ENCODE measurements at regions not wholly inside any gene's neighbourhood (a gene's known extent, or its start where the extent isn't known, plus 50 kb on each side); places are given as distances from the start of the nearest gene placed in this dataset.

- Histone ChIP-seq H2BK15ac (ENCODE audit: low read length) (0 out of 2 replicates have a peak overlapping the region, but pooled peaks have one; percentile 29), H2BK5ac (ENCODE audit: low read depth, low read length) (no peak overlapping the region), H3K9ac (replicated peaks in 1 of 4; ENCODE audit: extremely low read depth in 1 of 4, low read depth in 3 of 4, low read length in 3 of 4) (no peak overlapping the region), H2BK12ac (ENCODE audit: low read depth, low read length) (no peak overlapping the region), H3K14ac (ENCODE audit: insufficient read length) (no peak overlapping the region), H3K36me3 (ENCODE audit: control insufficient read depth in 2 of 4, insufficient read depth in 4 of 4, low read length in 3 of 4) (no peaks in the 10 kb centered on the region), H2AK5ac (ENCODE audit: low read depth, low read length) (no peak overlapping the region), H2AFZ (ENCODE audit: low read length) (peak overlapping the region; percentile 85; the same call in 1 of the 2 replicates), H3K79me1 (ENCODE audit: low read depth, low read length) (no peaks in the 10 kb centered on the region), H3K4me3 (ENCODE audit: extremely low read depth in 1 of 4, insufficient read depth in 2 of 4, low read depth in 3 of 4, low read length in 4 of 4) (no peak overlapping the region), H3K27me3 (replicated peaks in 1 of 4; ENCODE audit: control insufficient read depth in 3 of 4, extremely low read depth in 1 of 4, insufficient read depth in 3 of 4, low read length in 3 of 4) (no peaks in the 10 kb centered on the region), H2BK20ac (ENCODE audit: low read length) (no peak overlapping the region), H3K56ac (replicated peaks; ENCODE audit: insufficient read length, low read depth, low read length) (no peak overlapping the region), H3K4ac (replicated peaks; ENCODE audit: insufficient read length, low read depth, low read length) (no peak overlapping the region), H3K23ac (ENCODE audit: insufficient read length) (no peak overlapping the region), H4K20me1 (replicated peaks in 1 of 2; ENCODE audit: control insufficient read depth in 1 of 2, insufficient read depth in 2 of 2, low read length in 2 of 2) (no peaks in the 10 kb centered on the region), H3K9me3 (ENCODE audit: insufficient read depth in 2 of 2, low read depth in 1 of 2, low read length in 1 of 2) (no peaks in the 10 kb centered on the region; a peak in 1 of 4 replicates), H3K4me2 (ENCODE audit: insufficient read depth in 1 of 2, low read depth in 2 of 2, low read length in 2 of 2) (no peak overlapping the region), H4K91ac (replicated peaks; ENCODE audit: insufficient read length, low read length) (no peak overlapping the region), H2BK120ac (replicated peaks; ENCODE audit: low read depth, low read length) (no peak overlapping the region), H4K8ac (ENCODE audit: extremely low read depth, insufficient read depth, low read length) (no peak overlapping the region; the same call in 1 of the 2 replicates), H3K79me2 (ENCODE audit: control insufficient read depth in 1 of 2, insufficient read depth in 2 of 2, low read length in 2 of 2) (no peaks in the 10 kb centered on the region), H3K18ac (ENCODE audit: extremely low read depth, low read length) (0 out of 2 replicates have a peak overlapping the region, but pooled peaks have one; percentile 13), H4K5ac (ENCODE audit: insufficient read length, low read depth, low read length) (no peak overlapping the region), H3K4me1 (replicated peaks in 1 of 4; ENCODE audit: control insufficient read depth in 3 of 4, insufficient read depth in 4 of 4, low read length in 3 of 4) (peaks cover 0 to 13% (median 8%) of the 10 kb centered on the region in 4 experiments; a peak in 6 of 7 replicates), H3K27ac (ENCODE audit: low read depth, low read length) (no peak overlapping the region), H3K23me2 (ENCODE audit: low read depth, low read length) (no peaks in the 10 kb centered on the region)
- ChIA-PET POLR2A (ENCODE audit: partially characterized antibody) (no interaction called here), CTCF (ENCODE audit: partially characterized antibody) (interaction anchor here (0.7 to 1.3 kb wide), 5 partner anchors 9 to 266 kb away, joined by 3 to 4 read pairs (median 3); no protein-coding TSS in a partner anchor)
- no peak for DNase-seq (ENCODE audit: low read depth in 1 of 2, low spot score in 2 of 2)
- 93% methylated on average over 13 of the region's 14 CpGs; no CpG with 5 or more reads in 1 of the 2 experiments for WGBS, 2 experiments (ENCODE audit: extremely low coverage in 1 of 2, insufficient coverage in 1 of 2, insufficient read length in 1 of 2, insufficient replicate concordance in 2 of 2, low coverage in 1 of 2, low lambda C conversion rate in 2 of 2, missing lambda C conversion rate in 1 of 2)
- FAIRE-seq = no peak
- TF ChIP-seq JUND (IDR thresholded peaks at IDR 0.05; ENCODE audit: low read length) = no peak
- TF ChIP-seq SIN3A (conservative IDR thresholded peaks at IDR 0.05 in 1 of 2, IDR thresholded peaks at IDR 0.05 in 1 of 2; ENCODE audit: low read depth in 1 of 2, low read length in 2 of 2) = no peak
- TF ChIP-seq CTCF (IDR thresholded peaks at IDR 0.05; ENCODE audit: control extremely low read depth in 1 of 3, insufficient read depth in 1 of 3, low read depth in 1 of 3, low read length in 3 of 3) = peak in 1 of 3 experiments; percentile 30; a peak in 1 of 4 replicates
- TF ChIP-seq RAD21 (IDR thresholded peaks at IDR 0.05 in 1 of 2, conservative IDR thresholded peaks at IDR 0.05 in 1 of 2; ENCODE audit: low read depth in 2 of 2, low read length in 2 of 2) = peak; percentile 39 to 46
- TF ChIP-seq RBBP5 (IDR thresholded peaks at IDR 0.05; ENCODE audit: borderline replicate concordance, low read depth, low read length) = no peak
- no peak for TF ChIP-seq SP1 (IDR thresholded peaks at IDR 0.05; ENCODE audit: low read depth, low read length)
- TF ChIP-seq TAF1 (IDR thresholded peaks at IDR 0.05; ENCODE audit: low read depth, low read length) = no peak
- no peak for TF ChIP-seq CBX8 (IDR thresholded peaks at IDR 0.05; ENCODE audit: borderline replicate concordance, low read depth, low read length)
- no peak for TF ChIP-seq TEAD4 (IDR thresholded peaks at IDR 0.05; ENCODE audit: low read depth, low read length)
Measured at GRCh38 chr10:107544706-107545520, 380.4 kb upstream of the SORCS1 start.
